Anterior cingulate cortex (tissue), 58 donors: ENCODE measurements at regions not wholly inside any gene's neighbourhood (a gene's known extent, or its start where the extent isn't known, plus 50 kb on each side); places are given as distances from the start of the nearest gene placed in this dataset.

Experiments used
- DNase-seq, 58 donors: peaks; one replicate each; lab custom pipeline; 2025; lab: John Stamatoyannopoulos, UW

DNA sequence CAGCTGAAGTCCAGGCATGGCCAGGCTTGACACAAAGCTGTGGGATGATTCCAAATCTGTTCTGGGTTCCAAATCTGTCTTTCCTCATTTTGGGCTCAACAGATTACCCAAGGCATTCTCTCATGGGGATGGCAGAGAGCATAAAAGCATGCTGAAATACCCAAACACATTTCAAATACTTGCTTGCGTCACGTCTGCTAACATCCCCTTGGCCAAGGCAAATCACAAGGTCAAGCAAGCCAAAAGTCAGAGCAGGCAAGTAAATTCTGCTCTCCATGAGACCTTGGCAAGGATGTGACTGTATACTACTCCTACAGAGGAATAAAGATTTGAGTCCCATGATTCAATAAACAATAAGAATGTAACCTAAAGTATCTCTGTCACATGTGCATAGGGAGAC, 306.7 kb downstream of the EPB41L4A start:
- DNase-seq, result no peak

GRCh38 chr5:112109331-112110007, 309.6 kb downstream of the EPB41L4A start:
- DNase-seq, result no peak

- DNase-seq, result no peak
Measured at GRCh38 chr5:112106878-112107277, 312.2 kb downstream of the EPB41L4A start.

DNA sequence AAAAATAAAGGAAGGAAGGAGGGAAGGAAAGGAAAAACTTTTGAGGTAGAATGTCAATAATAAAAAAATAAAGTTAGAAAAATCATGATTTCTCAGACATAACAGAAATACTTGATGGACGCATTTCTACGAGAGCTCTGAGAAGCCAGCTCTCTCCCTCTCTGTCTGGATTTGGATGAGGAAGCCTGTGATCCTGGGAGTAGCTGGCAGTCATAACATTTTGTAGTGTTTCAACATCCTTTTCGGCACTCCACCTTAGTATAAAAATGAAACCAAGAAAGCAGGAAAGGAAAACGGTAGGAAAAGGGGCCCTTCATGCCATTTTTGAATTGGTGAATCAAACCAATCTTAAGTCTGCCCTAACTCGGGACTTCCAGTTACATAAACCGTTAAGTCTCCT, 321.3 kb downstream of the EPB41L4A start:
- DNase-seq, result no peak

- DNase-seq, result no peak
Measured at GRCh38 chr5:112087222-112087621, 330.2 kb upstream of the NREP start.

- DNase-seq, result no peak
Measured at GRCh38 chr5:112086740-112087139, 329.7 kb upstream of the NREP start.

DNA sequence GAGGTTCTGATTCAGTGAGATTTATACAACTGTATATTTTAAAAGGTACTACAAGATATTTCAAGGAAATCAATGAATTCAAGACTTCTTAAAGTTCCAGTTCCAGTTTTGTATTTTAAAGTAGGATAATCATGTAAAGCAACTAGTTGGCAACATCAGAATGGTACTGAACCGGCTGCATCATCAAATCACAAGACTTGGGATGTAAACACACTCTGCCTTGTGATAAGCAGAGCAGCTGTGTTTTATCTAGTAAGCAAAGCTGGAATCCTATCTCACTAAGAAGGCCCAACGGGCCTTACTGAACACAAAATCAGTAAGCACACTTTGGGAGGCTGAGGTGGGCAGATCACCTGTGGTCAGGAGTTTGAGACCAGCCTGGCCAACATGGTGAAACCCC, 327.2 kb upstream of the NREP start:
- DNase-seq, result no peak

GRCh38 chr5:112083623-112084022, 326.6 kb upstream of the NREP start:
- no peak for DNase-seq

DNA sequence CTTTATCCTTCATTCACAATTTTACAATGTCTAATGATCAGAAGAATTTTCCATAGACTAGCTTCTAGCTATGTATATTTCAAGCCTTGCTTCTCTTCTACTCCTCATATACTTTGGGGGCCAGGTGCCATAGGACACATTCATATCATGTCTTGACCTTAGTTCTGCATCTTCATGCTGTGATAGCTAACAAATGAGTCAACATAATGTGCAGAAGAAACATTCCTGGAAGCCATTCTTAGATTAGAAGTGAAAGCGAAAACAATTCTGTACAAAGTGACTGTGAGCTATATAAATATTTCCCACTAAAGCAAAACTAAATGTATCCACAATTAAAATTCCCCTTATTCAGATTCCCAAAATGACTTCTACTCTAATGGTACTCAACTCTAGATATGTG, 320.2 kb upstream of the NREP start:
- no peak for DNase-seq

GRCh38 chr5:112070022-112070421, 313.0 kb upstream of the NREP start:
- no peak for DNase-seq

GRCh38 chr5:112069329-112069728, 312.3 kb upstream of the NREP start:
- DNase-seq, result no peak

GRCh38 chr5:112068593-112068992, 311.6 kb upstream of the NREP start:
- no peak for DNase-seq

GRCh38 chr5:112065781-112066180, 308.8 kb upstream of the NREP start:
- no peak for DNase-seq

DNA sequence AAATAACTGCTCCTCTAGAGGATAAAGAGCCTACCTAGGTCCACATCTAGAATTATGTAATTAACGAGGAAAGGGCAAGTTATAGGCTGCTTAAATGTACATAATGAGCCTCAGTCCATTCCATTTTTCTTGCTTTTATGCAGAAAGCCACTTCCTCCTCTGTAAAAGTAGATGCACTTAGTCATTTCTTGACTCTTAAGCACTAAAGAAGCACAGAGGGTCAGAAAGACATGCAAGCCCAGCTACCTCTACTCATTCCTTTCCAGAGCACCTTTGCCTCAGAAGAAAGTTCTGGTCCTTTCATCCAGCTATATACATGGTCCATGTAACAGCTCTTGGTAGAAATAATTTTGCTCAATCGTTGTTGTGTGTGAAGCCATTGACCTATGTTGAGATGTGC, 308.0 kb upstream of the NREP start:
- no peak for DNase-seq

- no peak for DNase-seq
Measured at GRCh38 chr5:112064271-112064701, 307.3 kb upstream of the NREP start.

DNA sequence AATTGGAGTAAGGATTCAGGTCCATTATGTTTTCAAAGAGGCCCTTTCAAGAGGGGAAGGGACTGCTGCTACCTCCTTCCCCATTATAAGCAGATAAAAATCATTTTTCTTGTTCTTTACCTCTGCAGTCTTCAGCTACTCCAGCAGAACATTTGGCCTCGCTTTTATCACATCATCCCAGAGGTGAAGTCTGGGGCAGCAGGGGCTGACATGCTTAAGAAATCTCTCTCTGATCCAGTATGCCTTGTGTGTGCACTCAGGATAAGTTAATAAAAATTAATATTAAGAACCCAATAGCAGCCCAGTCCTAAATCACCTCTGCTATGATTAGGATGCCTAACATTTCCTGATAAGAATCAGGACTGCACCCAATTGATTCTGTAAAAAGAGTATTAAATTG, 306.9 kb upstream of the NREP start:
- DNase-seq, result no peak

DNA sequence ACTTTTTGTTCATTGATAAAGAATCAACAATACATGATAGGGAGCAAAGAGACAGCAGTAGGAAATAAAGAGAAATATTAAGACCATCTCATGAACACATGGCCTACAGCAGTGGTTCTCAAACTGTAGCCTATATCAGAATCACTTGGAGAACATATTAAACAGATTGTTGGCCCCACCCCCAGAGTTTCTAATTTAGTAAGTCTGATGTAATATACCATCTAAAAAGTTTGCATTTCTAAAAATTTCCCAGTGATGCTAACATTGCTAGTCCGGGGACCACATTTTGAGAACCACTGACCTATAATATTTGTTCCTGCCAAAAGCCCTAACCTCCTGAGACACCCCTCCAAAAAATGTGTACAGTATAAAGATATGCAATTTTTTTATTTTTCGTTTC, 306.2 kb upstream of the NREP start:
- no peak for DNase-seq

- DNase-seq, result no peak
Measured at GRCh38 chr5:112062181-112062580, 305.2 kb upstream of the NREP start.

- no peak for DNase-seq
Measured at GRCh38 chr5:112061666-112062065, 304.7 kb upstream of the NREP start.

DNA sequence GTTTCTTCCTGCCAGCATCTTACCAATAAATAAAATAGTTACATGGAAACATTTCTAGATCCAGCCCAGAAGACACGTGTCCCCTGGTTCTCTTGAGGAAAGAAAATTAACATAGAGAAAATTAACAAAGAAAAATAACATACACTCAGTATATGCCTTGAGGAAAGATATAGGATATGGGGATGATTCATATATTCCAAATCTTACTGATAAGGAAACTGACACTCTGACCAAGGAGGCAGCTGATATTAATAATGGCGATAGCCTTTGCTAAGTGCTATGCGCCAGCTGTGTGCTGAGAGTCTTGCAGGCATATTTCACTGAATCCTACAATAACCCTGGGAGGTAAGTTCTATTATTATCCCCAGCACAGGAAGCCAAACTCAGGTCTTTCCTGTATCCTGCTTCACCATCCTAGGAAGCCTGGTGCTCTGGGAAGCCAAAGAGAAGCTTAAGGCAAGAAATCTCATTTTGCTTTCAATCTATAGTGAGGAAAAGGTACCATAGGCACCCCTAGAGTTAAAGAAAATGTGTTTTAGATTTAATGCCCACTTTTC, 302.7 kb upstream of the NREP start:
- DNase-seq, result no peak

DNA sequence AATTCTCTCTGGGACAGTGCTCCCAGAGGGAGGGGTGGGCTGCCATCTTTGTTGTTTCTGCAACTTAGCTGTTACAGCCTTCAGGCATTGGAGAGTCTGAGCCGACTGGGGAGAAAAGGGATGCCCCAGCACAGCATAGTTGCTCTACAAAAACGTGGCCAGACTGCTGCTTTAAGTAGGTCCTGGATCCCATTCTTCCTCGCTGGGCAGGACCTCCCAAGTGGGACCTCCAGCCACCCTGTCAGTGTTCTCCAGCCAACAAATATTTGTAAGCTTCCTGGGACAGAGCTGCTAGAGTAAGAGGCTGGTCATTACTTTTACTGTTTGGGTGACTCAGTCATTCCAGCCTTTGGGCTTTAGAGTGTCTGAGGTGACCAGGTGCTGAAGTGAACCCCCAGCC, 292.7 kb upstream of the NREP start:
- DNase-seq, result no peak

GRCh38 chr5:112036206-112036605, 279.2 kb upstream of the NREP start:
- DNase-seq, result no peak
